Stimulated activated naive CD8-positive, alpha-beta T cell treated with anti-CD3 and anti-CD28 coated beads, Interleukin-15, amount 100 ng/mL, for 72 hours (primary cell): ENCODE measurements at regions not wholly inside any gene's neighbourhood (a gene's known extent, or its start where the extent isn't known, plus 50 kb on each side); places are given as distances from the start of the nearest gene placed in this dataset.

Experiments
- ATAC-seq: fragments of 150-1000 bp; cut with Tn5 transposase; 2 replicates; pipeline ENCODE4 v1.10.0; 2021; ENCODE audit warnings: mild to moderate bottlenecking, moderate library complexity
- DNase-seq, 2 donors: peaks; one replicate each; pipeline ENCODE4 v3.0.0; 2021 to 2022
- H3K27ac Mint-ChIP-seq, 2 donors: one replicate each; pipeline ENCODE4 v1.8.0; 2022; ENCODE audit warnings: mild to moderate bottlenecking in 2 of 2, mixed read lengths in 2 of 2, moderate library complexity in 2 of 2
- H3K27me3 Mint-ChIP-seq: one replicate; pipeline ENCODE4 v1.8.0; 2022; ENCODE audit warnings: mixed read lengths
- H3K4me1 Mint-ChIP-seq: one replicate; pipeline ENCODE4 v1.8.0; 2022; ENCODE audit warnings: mild to moderate bottlenecking, mixed read lengths
- H3K4me3 Mint-ChIP-seq, 2 donors: one replicate each; pipeline ENCODE4 v1.8.0; 2022; ENCODE audit warnings: mild to moderate bottlenecking in 2 of 2, mixed read lengths in 2 of 2, moderate library complexity in 1 of 2
- H3K9me3 Mint-ChIP-seq, 2 donors: one replicate each; pipeline ENCODE4 v1.8.0; 2022; ENCODE audit warnings: mixed read lengths in 2 of 2

DNA sequence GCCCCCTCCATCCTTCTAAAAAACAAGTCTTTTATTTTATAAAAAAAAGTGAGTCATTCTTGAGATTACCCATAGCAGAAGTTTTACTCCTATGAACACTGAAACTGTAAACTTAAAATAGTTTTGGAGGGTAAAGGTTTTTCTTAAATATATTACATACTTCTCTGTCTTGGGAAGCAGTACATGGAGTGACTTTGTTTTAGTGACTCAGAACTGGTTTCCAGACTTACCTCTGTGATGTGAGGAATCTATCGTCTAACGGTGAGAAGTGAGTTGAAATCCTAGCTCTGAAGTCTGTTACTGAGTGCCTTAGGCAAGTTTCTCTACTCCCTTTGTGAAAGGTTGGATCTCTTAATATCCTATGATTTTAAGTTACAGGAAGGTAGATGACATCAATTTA is 176.3 kb upstream of the POU3F1 start:
- no peak overlapping the region for H3K4me3 Mint-ChIP-seq
- no peak overlapping the region for H3K27ac Mint-ChIP-seq
- DNase-seq (no peak), ATAC-seq (no peak)
- H3K4me1 Mint-ChIP-seq, result no peaks in the 10 kb centered on the region
- no peaks in the 10 kb centered on the region for H3K9me3 Mint-ChIP-seq
- peaks cover 44% of the 10 kb centered on the region for H3K27me3 Mint-ChIP-seq

DNA sequence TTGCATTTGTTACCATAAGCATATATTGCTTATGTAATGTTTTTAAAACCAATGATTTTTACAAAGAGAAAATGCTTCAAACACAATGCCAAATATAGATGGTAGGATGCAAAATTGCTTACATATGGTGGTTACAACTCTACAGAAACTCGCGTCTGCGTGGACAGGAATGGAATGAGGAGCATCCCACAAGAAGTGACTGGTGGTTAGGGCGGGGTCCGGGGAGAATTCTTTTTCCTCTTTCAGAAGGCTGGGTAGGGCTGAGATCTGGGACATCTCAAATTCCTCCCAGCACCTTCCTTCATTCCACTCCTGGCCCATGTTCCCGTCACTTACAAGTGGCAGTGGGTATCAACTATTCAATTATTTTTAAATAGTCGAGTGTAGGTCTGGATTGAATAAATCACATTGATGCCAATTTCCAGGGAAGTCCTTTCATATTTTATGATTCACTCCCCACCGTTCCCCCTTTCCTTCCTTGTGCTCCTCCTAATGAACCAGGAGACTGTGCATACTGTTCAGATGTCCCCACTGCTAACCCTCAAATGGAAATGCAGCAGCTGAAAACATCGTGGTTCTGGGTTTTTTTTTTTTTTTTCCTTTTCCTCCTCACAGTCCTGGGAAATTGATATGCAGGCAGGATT is 174.5 kb upstream of the POU3F1 start:
- Mint-ChIP-seq H3K27me3 (peaks cover 48% of the 10 kb centered on the region), H3K27ac (no peak overlapping the region), H3K4me1 (no peaks in the 10 kb centered on the region), H3K9me3 (no peaks in the 10 kb centered on the region), H3K4me3 (no peak overlapping the region)
- no peak for ATAC-seq
- no peak for DNase-seq

DNA sequence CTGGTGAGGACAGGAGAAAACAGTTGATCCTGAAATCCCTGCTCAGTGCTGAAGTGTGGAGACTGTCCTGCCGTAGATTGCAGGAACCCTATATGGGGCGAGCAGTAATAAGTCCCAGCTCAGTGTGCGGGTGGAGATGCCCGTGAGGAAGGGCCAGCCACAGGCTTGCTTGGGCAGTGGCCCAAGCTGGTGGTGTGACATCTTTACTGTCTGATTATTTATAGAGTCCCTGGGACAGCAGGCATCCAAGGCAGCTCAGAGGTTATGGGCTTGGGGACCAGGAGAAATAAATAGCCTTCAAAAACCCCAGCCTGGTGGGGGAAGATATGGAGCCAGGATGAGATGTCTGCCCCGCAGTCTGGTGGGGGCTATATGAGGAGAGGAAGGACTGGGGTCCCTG is 170.7 kb upstream of the POU3F1 start:
- no peak for DNase-seq
- Mint-ChIP-seq H3K9me3 (no peaks in the 10 kb centered on the region), H3K4me3 (no peak overlapping the region), H3K27me3 (peaks cover 79% of the 10 kb centered on the region), H3K27ac (no peak overlapping the region), H3K4me1 (peaks cover 13% of the 10 kb centered on the region)
- no peak for ATAC-seq

DNA sequence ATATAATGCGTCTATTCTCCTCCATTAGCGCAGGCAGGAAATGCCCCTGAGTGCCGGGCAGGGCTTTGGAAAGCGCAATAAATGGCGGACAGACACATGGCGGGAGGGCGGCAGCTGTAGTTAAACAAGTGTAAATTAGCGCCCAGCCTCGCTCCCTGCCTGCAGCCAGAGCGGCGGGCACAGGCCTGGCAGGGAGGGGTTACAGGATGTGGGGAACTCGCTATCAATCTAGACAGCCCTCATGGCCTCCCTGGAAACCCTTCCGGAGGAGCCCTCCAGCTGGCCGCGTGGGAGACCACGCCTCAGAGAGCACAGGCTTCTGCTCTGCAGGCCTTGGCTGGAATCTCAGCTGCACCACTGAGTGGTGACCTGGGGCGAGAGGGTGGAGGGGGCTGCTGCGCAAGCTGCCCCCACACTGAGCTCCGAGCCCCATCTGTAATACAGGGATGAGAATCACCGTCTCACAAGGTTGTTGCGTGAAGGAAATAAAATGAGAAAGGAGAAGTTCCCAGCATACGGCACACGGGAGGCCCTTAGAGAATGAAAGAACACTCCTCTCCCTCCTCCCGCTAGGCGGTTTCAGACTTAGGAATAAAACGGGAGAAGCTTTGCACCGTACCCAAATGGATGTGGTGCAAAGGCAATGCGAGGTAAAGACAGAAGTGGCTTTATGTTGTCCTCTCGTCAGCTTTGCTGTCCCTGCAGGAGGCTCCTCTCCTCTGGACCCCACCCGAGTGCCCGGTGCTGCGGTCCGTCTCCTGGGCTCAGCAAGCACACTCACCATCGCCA is 167.2 kb upstream of the POU3F1 start:
- peaks cover 65% of the 10 kb centered on the region for H3K27me3 Mint-ChIP-seq
- DNase-seq, result no peak
- peak overlapping the region in 1 of 2 donors; percentile 55 for H3K27ac Mint-ChIP-seq
- peak; percentile 49 for ATAC-seq
- H3K4me3 Mint-ChIP-seq, result peak overlapping the region; percentile 5 to 68
- H3K4me1 Mint-ChIP-seq, result peaks cover 13% of the 10 kb centered on the region
- H3K9me3 Mint-ChIP-seq, result no peaks in the 10 kb centered on the region

DNA sequence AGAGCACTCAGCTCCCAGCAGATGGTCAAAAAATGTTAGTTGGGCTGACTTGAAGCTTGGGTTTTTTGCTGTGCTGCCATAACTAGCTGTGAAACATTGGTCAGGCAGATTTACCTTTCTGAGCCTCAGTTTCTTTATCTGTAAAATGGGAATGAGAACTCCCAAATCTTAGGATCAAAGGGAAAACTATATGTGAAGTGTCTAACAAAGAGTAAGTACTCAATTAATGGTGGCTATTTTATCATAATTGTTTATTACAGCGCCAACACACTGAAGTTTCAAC is 164.2 kb upstream of the POU3F1 start:
- Mint-ChIP-seq H3K4me1 (peaks cover 13% of the 10 kb centered on the region), H3K4me3 (no peak overlapping the region), H3K27me3 (peaks cover 47% of the 10 kb centered on the region), H3K9me3 (no peaks in the 10 kb centered on the region), H3K27ac (no peak overlapping the region)
- no peak for ATAC-seq
- no peak for DNase-seq

DNA sequence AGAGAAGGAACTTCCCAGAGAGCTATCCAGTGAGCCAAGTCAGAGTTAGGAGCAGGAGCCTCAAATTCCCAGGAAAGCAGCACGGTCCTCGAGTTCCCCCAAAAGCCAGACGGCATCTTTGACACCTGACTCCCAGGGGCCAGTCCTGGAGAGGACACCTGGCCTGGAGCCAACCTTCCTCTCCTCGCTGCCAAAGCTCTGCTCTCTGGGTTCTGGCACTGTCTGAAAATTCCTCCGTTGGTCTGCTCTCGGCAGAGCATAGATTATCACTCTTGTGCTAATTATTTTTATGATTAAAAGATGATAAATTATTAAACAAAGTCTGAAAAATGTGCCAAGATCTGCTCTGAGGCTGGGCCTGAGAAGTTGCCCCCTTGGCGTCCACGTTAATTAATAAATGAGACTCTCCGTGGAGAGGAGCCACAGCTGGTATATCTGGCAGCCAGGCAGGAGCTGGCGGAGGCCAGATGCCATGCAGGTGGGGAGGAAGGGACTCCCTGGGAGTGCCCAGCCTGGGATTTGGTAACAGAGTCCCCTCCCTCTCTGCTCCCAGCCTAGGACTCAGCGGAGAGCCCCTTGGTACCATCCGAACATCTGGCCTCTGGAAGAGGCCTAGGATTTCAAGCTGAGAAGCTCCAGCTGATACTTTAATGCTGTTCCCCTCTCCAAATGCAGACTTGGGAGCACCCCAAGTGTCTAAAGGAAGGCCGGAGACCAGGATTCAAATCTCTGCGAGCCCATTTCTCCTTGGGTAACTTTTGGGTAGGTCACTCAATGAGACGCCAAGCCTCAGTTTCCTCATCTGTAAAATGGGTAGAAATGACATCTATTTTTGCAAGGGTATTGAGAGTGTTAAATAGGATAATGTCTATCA is 163.7 kb upstream of the POU3F1 start:
- Mint-ChIP-seq H3K4me1 (peaks cover 13% of the 10 kb centered on the region), H3K9me3 (no peaks in the 10 kb centered on the region), H3K27ac (no peak overlapping the region), H3K4me3 (no peak overlapping the region), H3K27me3 (peaks cover 43% of the 10 kb centered on the region)
- no peak for ATAC-seq
- no peak for DNase-seq

DNA sequence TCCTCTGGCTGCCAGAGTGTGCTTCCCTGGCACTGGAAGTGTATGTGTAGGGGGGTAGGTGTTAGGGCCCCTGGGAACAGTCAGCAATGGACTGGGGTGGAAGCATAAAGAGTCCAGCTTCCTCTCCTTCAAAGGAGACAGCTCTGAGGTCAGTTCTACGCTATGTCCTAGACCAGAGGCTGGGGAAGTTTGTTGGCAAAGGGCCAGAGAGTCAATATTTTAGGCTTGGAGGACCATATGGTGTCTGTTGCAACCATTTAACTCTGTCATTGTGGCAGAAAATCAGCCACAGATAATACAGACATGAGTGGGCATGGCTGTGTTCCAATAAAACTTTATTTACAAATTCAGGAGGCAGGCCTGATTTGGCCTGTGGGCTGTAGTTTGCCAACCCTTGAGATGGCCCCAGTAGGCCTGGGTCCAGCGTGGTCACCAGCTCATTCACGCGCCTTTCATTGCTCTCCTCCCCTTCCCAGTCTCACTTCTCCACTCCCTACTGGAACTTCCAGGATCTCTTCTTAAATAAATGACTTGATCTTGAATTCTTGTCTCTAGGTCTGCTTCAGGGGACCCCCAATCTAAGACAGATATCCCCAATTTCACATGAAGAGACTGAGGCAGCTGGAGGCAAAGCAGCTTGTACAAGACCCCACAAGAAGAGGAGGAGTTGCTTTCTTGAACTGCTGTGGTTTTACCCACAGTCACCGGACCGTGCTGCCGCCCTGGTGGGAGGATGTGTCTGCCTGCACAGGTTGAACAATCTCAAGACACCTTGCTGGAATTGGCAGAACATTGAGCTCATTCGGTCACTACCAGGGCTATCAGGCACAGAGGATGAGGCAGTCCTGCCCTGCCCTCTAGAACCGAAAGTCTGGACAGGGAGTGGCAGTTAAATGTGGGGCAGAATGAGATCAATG is 162.4 kb upstream of the POU3F1 start:
- H3K27ac Mint-ChIP-seq, result no peak overlapping the region
- ATAC-seq, result no peak
- no peaks in the 10 kb centered on the region for H3K9me3 Mint-ChIP-seq
- peaks cover 8% of the 10 kb centered on the region for H3K4me1 Mint-ChIP-seq
- peaks cover 30% of the 10 kb centered on the region for H3K27me3 Mint-ChIP-seq
- H3K4me3 Mint-ChIP-seq, result no peak overlapping the region
- DNase-seq, result no peak

DNA sequence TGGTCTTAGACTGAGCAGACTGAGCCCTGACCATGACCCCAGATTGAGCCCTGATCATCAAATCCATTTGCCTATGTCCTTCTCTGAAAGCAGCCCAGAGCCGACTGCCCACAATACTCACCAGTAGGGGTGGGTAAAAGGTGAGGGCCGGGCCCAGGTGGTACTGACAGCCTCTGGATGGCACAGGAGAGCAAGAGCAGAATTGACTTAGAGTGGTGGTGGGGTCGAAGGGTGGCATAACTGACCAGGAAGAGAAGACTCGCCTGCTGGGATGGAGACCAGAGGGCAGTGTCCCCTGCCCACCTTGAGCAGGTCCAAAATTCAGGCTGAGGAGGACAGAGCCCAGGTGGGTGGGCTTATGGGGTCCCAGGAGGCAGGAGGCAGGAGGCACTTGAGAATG is 161.3 kb upstream of the POU3F1 start:
- Mint-ChIP-seq H3K27ac (peak overlapping the region in 1 of 2 donors; percentile 42), H3K27me3 (peaks cover 20% of the 10 kb centered on the region), H3K9me3 (no peaks in the 10 kb centered on the region), H3K4me1 (no peaks in the 10 kb centered on the region), H3K4me3 (no peak overlapping the region)
- ATAC-seq (no peak), DNase-seq (no peak)

DNA sequence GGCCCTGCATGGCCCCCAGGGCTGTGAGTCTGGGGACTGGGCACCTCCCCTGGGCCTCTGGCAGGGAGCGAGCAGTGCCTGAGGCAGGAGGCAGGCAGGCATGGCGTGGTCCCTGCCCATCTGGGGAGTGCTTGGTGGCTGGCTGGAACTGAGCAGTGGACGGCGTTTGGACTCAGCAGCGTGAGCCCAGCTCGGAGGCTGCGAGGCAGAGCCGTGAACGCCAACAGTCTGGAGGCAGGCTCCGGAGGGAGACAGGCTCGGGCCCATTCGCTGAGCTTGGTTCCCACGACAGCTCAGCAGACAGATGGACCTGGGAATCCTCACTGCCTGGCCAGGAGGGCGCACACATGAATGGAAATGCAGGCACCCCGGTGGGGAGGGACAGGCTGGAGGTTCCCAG is 160.7 kb upstream of the POU3F1 start:
- ATAC-seq, result no peak
- Mint-ChIP-seq H3K4me3 (no peak overlapping the region), H3K27me3 (peaks cover 15% of the 10 kb centered on the region), H3K27ac (no peak overlapping the region), H3K9me3 (no peaks in the 10 kb centered on the region), H3K4me1 (no peaks in the 10 kb centered on the region)
- no peak for DNase-seq

DNA sequence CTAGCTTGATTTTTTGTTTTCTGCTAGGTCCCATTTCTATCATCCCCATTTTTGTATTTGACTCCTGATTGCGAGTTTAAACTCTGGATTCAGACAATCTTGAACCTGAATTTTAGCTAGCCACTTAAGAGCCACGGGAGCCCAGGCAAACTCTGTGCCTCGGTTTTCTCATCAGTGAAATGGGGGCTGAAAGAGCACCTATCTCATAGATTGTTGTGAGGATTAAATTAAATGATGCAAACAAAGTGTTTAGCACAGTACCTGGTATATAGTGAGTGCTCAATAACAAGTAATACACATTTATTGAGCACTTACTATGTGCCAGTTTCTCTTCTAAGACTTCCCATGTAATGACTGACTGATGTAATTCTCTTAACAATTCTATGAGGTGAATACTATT is 158.1 kb upstream of the POU3F1 start:
- H3K4me3 Mint-ChIP-seq, result no peak overlapping the region
- no peaks in the 10 kb centered on the region for H3K4me1 Mint-ChIP-seq
- DNase-seq (no peak), ATAC-seq (no peak)
- H3K27me3 Mint-ChIP-seq, result no peaks in the 10 kb centered on the region
- H3K27ac Mint-ChIP-seq, result no peak overlapping the region
- H3K9me3 Mint-ChIP-seq, result no peaks in the 10 kb centered on the region

DNA sequence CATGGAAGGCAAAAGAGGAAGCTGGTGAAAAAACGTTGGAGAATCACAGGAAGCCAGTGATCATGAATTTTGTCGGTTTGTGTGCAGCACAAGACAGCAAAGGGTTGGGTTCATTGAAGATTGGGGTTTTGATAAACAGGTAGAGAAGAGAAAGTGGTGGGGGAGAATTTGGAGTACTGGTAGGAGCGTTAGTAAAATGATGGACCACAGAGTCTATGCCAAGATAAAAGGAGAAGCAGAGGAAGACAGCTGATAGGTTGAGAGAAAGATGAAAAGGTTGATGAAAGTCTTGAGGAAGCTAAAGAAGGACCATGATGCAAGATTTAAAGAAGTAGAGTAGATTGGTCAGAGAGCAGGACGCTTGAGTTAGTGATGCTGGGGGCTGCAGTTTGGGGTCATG is 156.8 kb upstream of the POU3F1 start:
- DNase-seq (no peak), ATAC-seq (no peak)
- H3K9me3 Mint-ChIP-seq, result no peaks in the 10 kb centered on the region
- H3K4me3 Mint-ChIP-seq, result no peak overlapping the region
- H3K27ac Mint-ChIP-seq, result no peak overlapping the region
- H3K27me3 Mint-ChIP-seq, result peaks cover 5% of the 10 kb centered on the region
- H3K4me1 Mint-ChIP-seq, result no peaks in the 10 kb centered on the region

DNA sequence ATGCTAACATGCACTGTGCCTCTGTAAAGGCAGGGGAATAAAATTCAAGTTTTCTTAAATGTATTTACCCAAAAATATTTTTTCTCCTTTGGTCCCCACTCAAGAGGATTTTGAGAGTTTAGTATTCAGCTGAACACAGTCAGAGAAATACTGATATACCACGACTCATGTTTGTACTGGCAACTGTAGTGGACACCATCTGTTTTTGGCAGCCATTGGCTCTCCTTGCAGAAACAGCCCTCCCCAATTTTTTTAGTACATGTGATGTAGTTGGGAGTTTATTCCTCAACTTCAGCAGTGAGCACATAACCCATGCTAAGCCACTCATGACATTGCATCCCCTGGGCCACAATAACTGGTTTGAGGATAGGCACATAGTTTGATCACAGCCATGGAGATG is 154.8 kb upstream of the POU3F1 start:
- H3K4me1 Mint-ChIP-seq, result no peaks in the 10 kb centered on the region
- H3K4me3 Mint-ChIP-seq, result no peak overlapping the region
- DNase-seq (no peak), ATAC-seq (no peak)
- H3K27me3 Mint-ChIP-seq, result peaks cover 5% of the 10 kb centered on the region
- no peaks in the 10 kb centered on the region for H3K9me3 Mint-ChIP-seq
- H3K27ac Mint-ChIP-seq, result no peak overlapping the region

DNA sequence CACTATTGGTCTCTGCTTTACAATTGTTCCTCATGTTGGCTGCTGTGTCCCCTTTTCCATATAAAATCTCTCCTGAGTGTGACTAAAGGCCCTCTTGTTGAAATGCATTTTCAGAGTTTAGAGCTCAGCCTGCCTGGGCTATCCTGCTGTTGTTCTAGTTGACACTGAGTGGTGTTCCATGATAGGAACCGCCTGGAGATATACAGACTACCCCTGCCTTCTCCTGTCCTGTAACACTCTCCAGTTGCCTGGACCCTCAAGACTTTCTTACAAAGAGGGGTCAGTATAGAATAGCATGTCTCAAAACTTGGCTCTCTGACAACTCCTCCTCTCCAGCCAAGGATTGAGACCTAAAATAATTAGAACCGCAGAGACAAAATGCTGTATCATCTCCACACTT is 152.0 kb upstream of the POU3F1 start:
- Mint-ChIP-seq H3K27me3 (peaks cover 6% of the 10 kb centered on the region), H3K27ac (no peak overlapping the region), H3K9me3 (no peaks in the 10 kb centered on the region), H3K4me3 (no peak overlapping the region), H3K4me1 (no peaks in the 10 kb centered on the region)
- DNase-seq (no peak), ATAC-seq (no peak)

DNA sequence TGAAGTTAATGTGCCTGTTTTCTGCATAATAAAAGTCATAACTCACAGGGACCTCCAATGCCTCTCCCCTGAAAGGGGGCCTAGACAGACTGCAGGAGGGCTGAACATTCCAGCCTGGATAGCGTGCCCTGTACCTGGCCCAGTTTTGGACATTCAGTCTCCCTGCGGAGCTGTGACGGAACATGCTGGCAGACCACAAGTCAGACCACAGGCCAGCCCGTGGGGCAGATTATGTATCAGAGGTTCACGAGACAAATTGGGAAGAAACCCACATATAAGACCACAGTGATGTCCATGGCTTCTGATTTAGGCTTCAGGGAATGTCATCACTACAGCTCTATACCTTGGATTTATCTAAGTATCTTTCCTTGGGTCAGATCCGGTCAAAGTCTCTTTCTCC is 151.5 kb upstream of the POU3F1 start:
- no peak for DNase-seq
- H3K27me3 Mint-ChIP-seq, result peaks cover 12% of the 10 kb centered on the region
- no peak for ATAC-seq
- H3K27ac Mint-ChIP-seq, result no peak overlapping the region
- H3K9me3 Mint-ChIP-seq, result no peaks in the 10 kb centered on the region
- H3K4me1 Mint-ChIP-seq, result no peaks in the 10 kb centered on the region
- H3K4me3 Mint-ChIP-seq, result no peak overlapping the region

DNA sequence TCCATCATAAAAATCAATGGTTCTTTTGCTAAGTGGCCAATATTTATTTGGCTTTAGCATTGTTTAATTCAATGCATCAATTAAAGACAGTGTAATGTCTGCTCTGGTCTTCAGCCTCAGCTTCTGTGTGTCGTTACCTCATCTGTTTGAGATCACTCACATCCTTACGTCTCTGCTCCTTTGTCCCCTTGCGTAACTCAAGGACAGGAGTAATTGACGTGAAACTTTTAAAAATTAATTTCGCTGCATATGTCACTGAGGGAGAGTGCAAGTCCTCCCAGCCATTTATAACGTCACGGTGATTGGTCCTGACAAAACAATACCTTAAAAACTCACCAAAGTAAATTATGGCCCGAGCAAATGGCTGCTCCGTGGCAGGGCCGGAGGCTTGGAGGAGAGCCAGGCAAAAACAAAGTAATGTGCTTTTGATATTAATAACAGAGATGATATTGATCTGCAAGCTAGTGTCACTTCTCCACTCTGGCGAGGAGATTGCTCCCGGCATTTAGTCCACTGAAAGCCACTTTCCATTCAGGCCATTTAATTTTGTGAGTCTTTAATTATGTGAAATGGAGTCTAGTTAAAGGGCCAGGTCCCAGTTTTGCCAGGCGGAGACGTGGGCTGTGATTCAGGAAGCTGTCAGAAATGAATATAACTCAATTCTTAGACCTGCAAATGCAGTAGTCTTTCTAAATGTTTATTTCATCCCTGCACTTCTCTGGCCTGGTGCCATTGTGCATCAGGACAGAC is 150.9 kb upstream of the POU3F1 start:
- Mint-ChIP-seq H3K4me1 (no peaks in the 10 kb centered on the region), H3K27ac (no peak overlapping the region), H3K27me3 (peaks cover 18% of the 10 kb centered on the region), H3K9me3 (no peaks in the 10 kb centered on the region), H3K4me3 (no peak overlapping the region)
- no peak for DNase-seq
- ATAC-seq, result no peak
